Hematopoietic multipotent progenitor cell treated with erythropoietin and hydrocortisone succinate and interleukin-3 and kit ligand, for 17 days (in vitro differentiated cells): ENCODE measurements at regions not wholly inside any gene's neighbourhood (a gene's known extent, or its start where the extent isn't known, plus 50 kb on each side); places are given as distances from the start of the nearest gene placed in this dataset.
A peak's percentile ranks its signal among the peaks of the same experiment; 100 is the strongest.

Experiments
- DNase-seq: peaks from one replicate; pipeline ENCODE4 v3.0.0-alpha.2; 2015; ENCODE audit warnings: low spot score

- DNase-seq: no peak
Measured at GRCh38 chr2:48140586-48140985, 173.9 kb upstream of the FOXN2 start.

- peak; percentile 33 for DNase-seq
Measured at GRCh38 chr2:48144777-48145176, 169.7 kb upstream of the FOXN2 start.

GRCh38 chr2:48145845-48146452 is 168.5 kb upstream of the FOXN2 start:
- DNase-seq: peak; percentile 49

- DNase-seq: no peak
Measured at GRCh38 chr2:48146552-48146951, 167.9 kb upstream of the FOXN2 start.

GRCh38 chr2:48147719-48148118 is 166.8 kb upstream of the FOXN2 start:
- DNase-seq: no peak

GRCh38 chr2:48148841-48149430 is 165.5 kb upstream of the FOXN2 start:
- DNase-seq: peak; percentile 57

GRCh38 chr2:48157150-48157549 is 157.3 kb upstream of the FOXN2 start:
- no peak for DNase-seq

GRCh38 chr2:48161628-48162027 is 152.9 kb upstream of the FOXN2 start:
- DNase-seq: no peak

- DNase-seq: no peak
Measured at GRCh38 chr2:48162742-48163141, 151.7 kb upstream of the FOXN2 start.

- no peak for DNase-seq
Measured at GRCh38 chr2:48165070-48165753, 149.3 kb upstream of the FOXN2 start.

GRCh38 chr2:48169141-48169592 is 145.3 kb upstream of the FOXN2 start:
- DNase-seq: no peak

- DNase-seq: no peak
Measured at GRCh38 chr2:48170281-48170680, 144.2 kb upstream of the FOXN2 start.

GRCh38 chr2:48173141-48173540 is 141.3 kb upstream of the FOXN2 start:
- DNase-seq: no peak

GRCh38 chr2:48174503-48174902 is 140.0 kb upstream of the FOXN2 start:
- no peak for DNase-seq

GRCh38 chr2:48175254-48175653 is 139.2 kb upstream of the FOXN2 start:
- DNase-seq: no peak

GRCh38 chr2:48175656-48176055 is 138.8 kb upstream of the FOXN2 start:
- DNase-seq: no peak

GRCh38 chr2:48176876-48177275 is 137.6 kb upstream of the FOXN2 start:
- no peak for DNase-seq

- no peak for DNase-seq
Measured at GRCh38 chr2:48178611-48179010, 135.9 kb upstream of the FOXN2 start.

- DNase-seq: no peak
Measured at GRCh38 chr2:48180557-48180956, 133.9 kb upstream of the FOXN2 start.

- no peak for DNase-seq
Measured at GRCh38 chr2:48183276-48183675, 131.2 kb upstream of the FOXN2 start.

GRCh38 chr2:48183991-48184390 is 130.5 kb upstream of the FOXN2 start:
- DNase-seq: no peak

- no peak for DNase-seq
Measured at GRCh38 chr2:48187503-48187902, 127.0 kb upstream of the FOXN2 start.

GRCh38 chr2:48189552-48190228 is 124.8 kb upstream of the FOXN2 start:
- no peak for DNase-seq
